ENCODE measurements at regions not wholly inside any gene's neighbourhood (a gene's known extent, or its start where the extent isn't known, plus 50 kb on each side); places are given as distances from the start of the nearest gene placed in this dataset.
A peak's percentile ranks its signal among the peaks of the same experiment; 100 is the strongest.

DNA sequence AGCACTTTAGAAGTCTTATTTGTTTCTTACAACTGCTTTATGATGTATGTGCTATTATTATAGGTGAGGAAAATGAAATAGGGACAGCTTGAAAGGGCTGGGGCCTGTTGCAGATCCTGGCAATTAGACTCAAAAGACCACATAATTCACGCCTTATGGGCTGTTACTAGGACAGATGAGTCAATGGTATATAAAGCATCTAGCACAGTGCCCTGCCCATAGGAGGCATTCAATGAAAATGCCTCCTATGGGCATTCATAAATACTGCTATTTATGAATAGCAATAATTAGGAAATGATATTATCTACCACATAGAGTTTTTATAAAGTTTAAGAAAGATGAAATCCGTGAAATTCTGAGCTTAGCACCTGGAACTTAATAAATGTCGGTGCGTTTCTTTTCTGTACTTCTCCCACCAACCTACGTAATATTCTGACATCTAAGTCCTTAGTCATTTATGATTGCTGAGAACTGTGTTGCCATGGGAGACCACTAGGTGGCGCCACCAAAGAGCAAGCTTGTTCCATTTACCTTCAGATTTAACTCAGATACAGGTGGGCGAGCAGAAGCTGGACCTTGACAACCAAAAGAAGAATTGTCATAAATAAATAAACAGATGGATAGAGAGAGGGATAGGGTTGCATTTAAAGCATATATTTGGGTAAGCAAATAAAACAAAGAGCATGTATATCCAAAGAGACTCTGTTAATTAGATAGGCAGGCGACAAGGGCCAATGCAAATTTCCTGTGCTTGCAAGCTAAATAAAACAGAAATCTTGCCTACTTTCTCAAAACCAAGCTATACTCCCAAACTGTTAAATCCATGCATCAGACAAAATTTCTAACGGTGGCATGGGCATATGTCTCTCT lies 699.9 kb downstream of the INHBA start:
- 95% methylated on average over 2 of the region's 9 CpGs for WGBS (ENCODE audit: insufficient coverage)

More for the DNA sequence above, 699.9 kb downstream of the INHBA start:
- no peaks in the 10 kb centered on the region for H3K79me2 ChIP-seq (ENCODE audit: control insufficient read depth, insufficient read depth, low read length)
- peak; percentile 74 for TF ChIP-seq CTCF (IDR thresholded peaks at IDR 0.05)
- TF ChIP-seq EZH2 (IDR thresholded peaks at IDR 0.05; ENCODE audit: borderline replicate concordance, insufficient read depth, low read depth, low read length, poor library complexity, severe bottlenecking) = no peak
- no peaks in the 10 kb centered on the region for H3K27me3 Mint-ChIP-seq
- POLR2A ChIA-PET = no interaction called here
- no peak overlapping the region for H3K4me2 ChIP-seq (replicated peaks; ENCODE audit: low read depth, low read length, poor library complexity, severe bottlenecking)
- H3K27ac ChIP-seq (ENCODE audit: low read length in 2 of 2) = no peak overlapping the region
- H3K4me3 ChIP-seq (ENCODE audit: control extremely low read depth in 1 of 5, extremely low read depth in 1 of 5, insufficient read depth in 1 of 5, low read depth in 2 of 5, low read length in 4 of 5) = no peak overlapping the region
- H3K27me3 ChIP-seq (replicated peaks in 1 of 4; ENCODE audit: control extremely low read depth in 1 of 4, control insufficient read depth in 3 of 4, insufficient read depth in 4 of 4, low read length in 3 of 4) = no peaks in the 10 kb centered on the region
- H3K27ac Mint-ChIP-seq = no peak overlapping the region
- H3K9me3 ChIP-seq (ENCODE audit: control extremely low read depth in 1 of 3, control insufficient read depth in 2 of 3, insufficient read depth in 1 of 3, low read length in 2 of 3) = no peaks in the 10 kb centered on the region
- H3K9me3 Mint-ChIP-seq (ENCODE audit: insufficient read depth) = peaks cover 5% of the 10 kb centered on the region
- no peak overlapping the region for H3K9ac ChIP-seq (ENCODE audit: low read length)
- intact Hi-C loops (cut with micrococcal nuclease) = no loop called here
- H3K36me3 ChIP-seq (replicated peaks in 1 of 2; ENCODE audit: control extremely low read depth in 1 of 2, control insufficient read depth in 1 of 2, extremely low read depth in 1 of 2, insufficient read depth in 2 of 2, low read length in 1 of 2) = no peaks in the 10 kb centered on the region
- H3K4me1 ChIP-seq (ENCODE audit: control insufficient read depth in 2 of 2, insufficient read depth in 2 of 2, low read length in 2 of 2) = no peaks in the 10 kb centered on the region
- CTCF ChIA-PET = interaction anchor here (0.5 to 1.7 kb wide), 7 partner anchors 9 to 975 kb away, joined by 3 to 6 read pairs (median 4); partner anchors contain the start of gene INHBA
- H3K4me1 Mint-ChIP-seq = no peaks in the 10 kb centered on the region
- no peak overlapping the region for H2AFZ ChIP-seq (ENCODE audit: insufficient read depth, low read depth, low read length, poor library complexity, severe bottlenecking)
- peak; percentile 32 for DNase-seq
- no peak for ATAC-seq (ENCODE audit: low read depth)
- no peak overlapping the region for H3K4me3 Mint-ChIP-seq
- no peaks in the 10 kb centered on the region for H4K20me1 ChIP-seq (ENCODE audit: control insufficient read depth, insufficient read depth, low read length, poor library complexity, severe bottlenecking)
